Amniotic epithelial cell (primary cell): ENCODE measurements at regions not wholly inside any gene's neighbourhood (a gene's known extent, or its start where the extent isn't known, plus 50 kb on each side); places are given as distances from the start of the nearest gene placed in this dataset.

Experiments
- DNase-seq: peaks from one replicate; pipeline ENCODE4 v3.0.0-alpha.2; 2010; ENCODE audit warnings: low read depth

- no peak for DNase-seq
These were observed 434.8 kb upstream of the MKI67 start for GRCh38 chr10:128560993-128561392.

DNA sequence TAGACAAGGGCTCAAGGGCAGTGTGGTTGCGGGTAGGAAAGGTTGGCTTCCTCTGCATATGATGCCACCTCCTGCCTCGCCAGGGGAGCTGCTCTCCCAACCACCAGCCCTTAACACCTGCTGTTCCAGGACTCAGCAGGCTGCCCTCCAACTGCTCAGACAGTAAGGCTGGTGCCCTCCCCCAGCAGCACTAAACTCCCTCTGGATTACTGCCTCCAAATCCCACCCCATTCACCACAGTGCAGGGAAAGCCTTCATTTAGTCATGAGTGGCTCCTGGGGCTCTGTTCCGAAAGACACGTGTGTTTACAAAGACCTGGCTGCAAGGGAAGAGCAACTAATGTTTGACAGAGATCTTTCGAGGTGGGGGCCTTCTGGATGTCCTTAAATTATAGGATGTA is 437.2 kb upstream of the MKI67 start:
- DNase-seq = no peak

DNA sequence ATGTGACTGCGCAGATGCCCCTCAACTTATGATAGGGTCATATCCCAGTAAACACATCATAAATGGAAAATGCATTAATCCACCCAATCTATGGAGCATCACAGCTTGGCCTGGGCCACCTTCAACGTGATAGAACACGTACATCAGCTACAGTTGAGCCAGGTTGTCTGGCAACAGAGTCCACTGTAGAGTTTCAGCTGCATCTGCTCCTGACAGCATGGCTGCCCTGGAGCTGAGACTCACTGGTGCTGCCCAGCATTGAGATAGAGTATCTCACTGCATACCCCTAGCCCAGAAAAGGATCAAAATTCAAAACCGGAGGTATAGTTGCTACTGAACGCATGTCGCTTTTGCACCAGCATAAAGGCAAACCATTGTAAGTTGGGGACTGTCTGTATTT is 437.7 kb upstream of the MKI67 start:
- DNase-seq = no peak

DNA sequence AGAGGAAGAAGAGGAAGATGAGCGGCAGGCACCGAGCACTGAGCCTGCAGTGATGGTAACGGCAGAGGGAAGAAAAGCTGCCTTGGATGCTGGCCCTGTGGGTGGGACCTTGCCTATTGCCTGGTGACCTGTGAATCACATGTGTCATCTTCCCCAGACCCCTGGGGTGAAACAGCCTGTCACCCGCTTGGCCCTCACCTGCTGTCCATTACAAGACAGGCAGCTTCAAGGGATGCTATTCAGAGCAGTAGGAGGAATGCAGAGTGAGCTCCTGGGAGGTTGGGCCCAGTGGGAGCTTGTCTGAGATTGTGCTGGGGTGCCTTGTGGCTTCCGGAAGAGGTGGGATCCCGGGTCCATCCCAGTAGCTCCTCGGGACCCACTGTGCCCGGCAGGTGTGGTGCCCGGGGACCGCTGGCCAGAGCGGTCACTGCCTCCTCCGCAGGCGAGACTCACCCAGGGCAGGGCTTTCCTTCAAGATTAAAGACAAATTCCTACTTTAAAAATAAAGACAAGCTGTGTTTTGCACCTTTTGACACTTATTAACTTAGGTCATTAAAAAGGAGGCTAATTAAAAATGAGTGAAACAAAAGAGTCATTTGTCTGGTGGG is 440.2 kb upstream of the MKI67 start:
- no peak for DNase-seq

GRCh38 chr10:128567551-128567950 is 441.3 kb upstream of the MKI67 start:
- DNase-seq = no peak

DNA sequence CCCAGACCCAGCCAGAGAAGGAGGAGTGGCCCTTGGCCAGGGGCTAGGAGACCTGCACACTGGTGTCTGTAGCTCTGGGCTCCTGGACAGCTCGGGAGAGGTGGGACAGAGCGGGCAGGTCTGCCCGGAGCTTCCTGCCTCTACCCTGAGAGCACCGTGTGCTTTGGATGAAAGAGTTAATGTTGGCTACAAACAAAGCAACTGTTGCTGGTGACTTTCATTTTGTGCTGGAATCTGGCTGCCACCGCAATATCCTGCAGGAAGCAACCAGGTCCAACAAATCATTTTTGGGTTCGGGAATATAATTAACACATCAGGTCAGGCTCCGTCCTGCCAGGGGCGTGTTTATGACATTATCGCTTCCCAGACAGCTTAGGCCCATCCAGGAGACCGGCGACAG is 441.8 kb upstream of the MKI67 start:
- DNase-seq = no peak

- DNase-seq = no peak
These were observed 442.3 kb upstream of the MKI67 start for GRCh38 chr10:128568491-128568890.

DNA sequence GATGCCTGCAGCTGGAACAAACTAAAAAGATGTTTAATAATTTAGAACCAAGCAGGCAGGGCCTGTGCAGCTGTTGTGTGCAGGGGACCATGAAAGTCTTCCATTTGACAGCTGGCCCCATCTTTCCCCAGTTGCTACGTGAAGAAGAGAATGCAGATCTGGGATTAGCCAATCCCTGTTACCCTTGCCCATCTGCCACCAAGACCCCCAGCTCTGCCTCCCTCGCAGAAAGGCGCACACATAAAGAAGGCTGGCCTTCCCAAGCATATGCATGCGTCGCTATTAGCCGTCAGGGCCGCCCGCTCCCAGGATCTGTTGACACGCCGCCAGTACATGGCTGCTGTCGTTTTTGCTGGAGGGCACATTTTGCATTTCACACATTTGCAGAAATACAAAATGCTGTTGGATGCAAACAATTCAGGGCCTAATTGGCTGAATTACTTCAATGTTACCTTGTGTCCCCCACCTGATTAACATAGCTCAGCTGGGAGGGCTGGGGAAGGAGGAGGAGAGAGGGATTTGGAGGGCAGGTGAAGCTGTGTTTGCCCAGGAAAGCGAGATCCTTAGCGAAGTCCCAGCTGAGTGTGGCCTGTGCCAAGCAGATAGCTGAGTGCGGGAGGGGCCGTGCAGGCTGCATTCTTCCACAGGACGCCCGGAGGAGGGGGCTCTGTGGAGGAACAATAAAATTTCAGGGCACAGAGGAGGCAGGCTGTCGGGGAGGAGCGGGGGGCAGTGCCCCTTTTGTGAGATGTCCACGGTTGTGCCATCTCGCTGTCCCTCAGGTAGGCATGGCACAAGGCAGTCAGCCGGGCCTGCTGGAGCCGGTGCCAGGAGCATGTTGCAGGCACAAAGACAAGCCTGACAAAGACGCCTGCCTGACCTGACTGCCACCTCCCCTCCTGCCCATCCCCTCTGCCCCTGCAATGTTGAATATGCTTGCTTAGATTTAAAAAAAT is 443.0 kb upstream of the MKI67 start:
- no peak for DNase-seq

DNA sequence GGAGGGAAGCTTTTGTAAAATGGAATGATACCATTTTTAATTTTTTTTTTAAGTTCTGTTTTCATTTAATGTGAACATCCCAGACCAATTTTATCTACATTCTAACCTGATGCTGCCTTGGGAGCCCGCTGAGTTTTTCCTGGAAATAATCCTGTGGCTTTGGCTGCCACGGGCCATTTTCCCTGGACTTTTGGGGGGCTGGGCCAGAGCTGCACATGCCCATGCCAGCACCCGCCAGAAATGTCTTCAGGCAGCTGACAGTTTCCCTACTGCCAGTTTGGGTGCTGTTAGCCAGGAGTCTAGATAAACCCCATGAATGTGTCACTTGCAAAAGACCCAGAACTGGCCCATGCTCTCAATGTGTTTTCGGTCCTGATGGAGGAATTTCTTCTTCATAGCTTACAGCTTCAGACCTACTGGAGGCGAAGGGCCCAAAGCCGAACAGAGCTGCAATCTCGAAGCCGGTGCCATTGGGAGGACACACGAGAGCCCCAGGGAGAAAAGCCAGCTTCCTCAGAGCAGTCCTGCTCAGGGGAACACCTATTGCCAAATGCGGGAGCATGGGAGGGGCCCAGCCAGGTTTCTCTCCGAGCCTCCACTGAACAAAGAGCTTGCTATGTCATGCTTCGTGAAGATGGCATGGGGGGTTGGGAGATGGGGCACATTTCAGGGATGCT is 444.2 kb upstream of the MKI67 start:
- no peak for DNase-seq

GRCh38 chr10:128571071-128571470 is 444.8 kb upstream of the MKI67 start:
- no peak for DNase-seq

DNA sequence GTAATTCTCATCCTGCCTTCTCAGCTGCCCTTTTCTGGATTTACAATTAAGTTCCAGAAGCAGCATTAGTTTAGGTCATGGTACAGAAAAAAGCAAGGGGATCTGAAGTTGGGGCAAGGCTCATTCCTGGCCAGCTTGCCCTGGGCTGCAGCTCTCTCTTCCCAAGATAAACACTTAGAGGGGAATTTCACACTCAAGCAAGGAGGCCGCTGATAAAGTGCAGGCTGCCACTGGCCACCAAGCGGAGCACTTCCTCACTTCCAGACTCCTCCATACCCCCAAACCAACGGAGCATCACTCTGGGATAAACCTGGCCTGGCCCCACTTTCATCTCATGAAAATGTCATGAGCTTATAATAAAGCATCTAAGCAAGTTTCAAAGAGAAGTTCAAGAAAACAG is 445.5 kb upstream of the MKI67 start:
- no peak for DNase-seq

- DNase-seq = no peak
These were observed 446.5 kb upstream of the MKI67 start for GRCh38 chr10:128572696-128573095.

- DNase-seq = no peak
These were observed 447.1 kb upstream of the MKI67 start for GRCh38 chr10:128573281-128573845.

DNA sequence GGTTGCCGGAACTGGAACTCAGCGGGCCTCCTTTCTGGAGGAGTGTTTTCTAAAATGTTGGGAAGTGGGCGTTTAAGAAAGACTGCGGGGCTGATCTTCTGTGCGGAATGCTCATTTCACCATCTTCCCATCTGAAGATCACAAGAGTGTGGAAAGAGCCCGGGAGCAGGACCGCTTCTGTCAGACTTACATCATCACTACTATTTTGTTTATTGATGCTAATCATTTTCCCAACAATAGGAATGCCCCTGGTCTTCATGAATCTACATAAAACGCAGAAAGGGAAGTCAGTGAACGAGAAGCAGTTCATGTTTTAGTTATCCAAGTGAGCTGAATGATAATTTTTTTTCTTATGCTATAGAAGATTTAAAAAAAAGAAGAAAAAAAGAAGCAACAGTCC is 447.8 kb upstream of the MKI67 start:
- no peak for DNase-seq

DNA sequence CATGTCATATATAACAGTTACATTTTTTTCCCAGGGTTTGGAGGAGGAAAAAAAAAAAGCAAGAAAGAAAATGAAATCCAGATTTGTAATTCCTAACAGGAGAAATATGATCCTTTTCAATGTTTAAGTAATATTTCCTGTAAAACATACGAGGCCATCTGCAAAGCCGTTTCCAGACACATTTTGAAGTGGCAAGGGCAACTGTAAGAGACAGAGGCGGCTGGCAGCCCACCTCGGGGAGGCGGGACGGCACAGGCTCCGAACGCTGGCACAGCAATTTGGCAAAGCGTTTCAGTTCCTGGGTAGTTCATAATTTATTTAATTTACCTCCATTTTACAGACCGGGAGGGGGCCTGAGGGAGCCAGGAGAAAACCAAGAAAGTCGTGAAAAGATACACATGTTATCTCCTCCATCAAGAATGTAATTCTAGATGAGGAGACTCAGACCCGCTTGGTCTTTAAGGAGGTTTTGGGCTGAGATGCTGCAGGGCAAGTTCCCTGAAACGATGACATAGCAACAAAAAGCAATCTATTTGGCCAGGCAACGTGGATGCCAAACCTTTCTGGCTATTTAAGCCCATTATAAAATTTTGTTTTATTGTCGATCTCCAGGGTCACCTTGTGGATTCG is 448.5 kb upstream of the MKI67 start:
- DNase-seq = no peak

DNA sequence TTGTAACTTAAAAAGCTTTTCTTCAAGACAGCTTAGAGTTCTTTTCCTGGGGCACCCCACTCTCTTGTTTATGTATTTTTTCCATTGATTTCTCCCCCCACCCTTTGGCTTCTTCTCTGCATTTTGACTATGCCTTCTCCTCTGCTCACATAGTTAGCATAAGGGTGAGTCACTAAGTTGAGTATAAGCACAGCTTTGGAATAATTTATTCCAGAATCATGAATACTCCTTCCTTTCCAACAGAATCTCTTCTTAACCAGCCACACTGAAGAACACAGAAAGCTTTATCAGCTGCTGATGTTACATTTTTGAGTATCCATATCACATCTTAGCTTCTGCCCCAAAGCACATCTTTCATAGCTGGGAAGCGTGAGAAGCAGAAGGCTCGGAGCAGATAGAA is 449.5 kb upstream of the MKI67 start:
- no peak for DNase-seq

- DNase-seq = no peak
These were observed 450.1 kb upstream of the MKI67 start for GRCh38 chr10:128576336-128576735.

DNA sequence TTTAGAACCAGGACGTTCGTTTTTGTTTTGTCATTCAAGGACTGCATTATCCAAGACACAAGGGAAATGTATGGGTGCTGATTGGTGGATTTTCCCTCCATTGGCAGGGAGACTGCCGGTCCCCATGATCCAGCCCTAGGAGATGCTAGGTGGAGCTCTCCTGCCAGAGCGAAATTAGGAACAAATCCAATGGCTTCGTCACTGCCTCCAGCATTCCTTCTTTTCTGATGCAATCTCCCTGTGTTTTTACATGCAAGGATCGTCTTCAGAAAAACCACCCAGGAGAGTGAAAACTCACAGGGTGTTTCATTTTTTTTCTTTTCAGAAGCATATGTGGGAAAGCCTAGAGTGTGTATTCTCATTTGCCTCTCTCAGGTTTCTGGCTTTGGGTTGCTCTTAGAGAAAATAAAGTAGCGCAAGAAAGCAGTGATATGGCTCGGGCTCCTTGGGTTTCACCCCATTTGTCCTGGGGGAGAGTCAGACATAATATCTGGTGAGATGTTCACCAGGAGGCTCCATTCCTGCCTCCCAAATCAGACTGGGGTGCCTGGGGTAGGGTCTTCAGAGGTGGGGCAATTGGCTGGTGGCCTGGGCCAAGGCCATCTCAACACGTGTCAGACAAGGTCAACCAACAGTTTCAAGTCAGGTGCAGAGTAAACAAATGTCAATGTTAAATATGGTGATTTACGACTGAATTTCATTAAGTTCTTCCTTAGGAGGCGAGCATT is 450.9 kb upstream of the MKI67 start:
- no peak for DNase-seq

DNA sequence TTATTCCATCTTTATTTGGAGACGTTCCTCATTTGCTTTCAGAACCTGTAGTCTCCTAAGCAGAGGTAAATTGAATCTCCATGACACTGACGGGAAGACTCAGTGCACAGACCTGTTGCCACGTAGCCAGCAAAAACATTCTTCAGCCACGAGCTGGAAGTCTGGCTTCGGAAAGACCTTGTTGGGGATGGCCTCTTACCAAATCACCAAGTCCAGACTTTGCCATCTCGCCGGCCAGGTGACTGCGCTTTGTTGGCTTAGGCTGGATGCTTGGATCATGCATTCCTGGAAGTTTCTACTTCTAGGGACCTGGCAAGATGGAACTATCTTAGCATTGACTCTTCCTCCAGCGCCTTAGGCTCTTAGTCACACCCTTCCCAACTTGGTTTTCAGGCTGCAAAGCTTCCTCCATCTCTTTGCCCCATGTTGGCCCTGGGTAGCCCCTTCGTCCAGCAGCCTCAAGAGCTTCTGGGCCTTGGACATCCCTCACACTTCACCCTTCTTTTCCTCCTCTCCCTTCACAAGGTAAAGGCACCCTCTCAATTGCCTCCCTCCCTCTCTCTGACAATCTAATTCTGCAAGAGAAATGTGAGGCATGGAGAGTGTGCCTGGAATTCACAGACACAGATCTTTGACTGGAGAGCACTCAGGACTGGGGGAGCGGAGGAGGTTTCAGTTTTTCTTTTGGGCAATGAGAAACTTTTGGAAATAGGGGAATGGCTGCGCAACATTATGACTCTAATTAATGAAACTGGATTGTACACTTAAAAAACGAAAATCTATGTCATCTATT is 451.9 kb upstream of the MKI67 start:
- DNase-seq = no peak

DNA sequence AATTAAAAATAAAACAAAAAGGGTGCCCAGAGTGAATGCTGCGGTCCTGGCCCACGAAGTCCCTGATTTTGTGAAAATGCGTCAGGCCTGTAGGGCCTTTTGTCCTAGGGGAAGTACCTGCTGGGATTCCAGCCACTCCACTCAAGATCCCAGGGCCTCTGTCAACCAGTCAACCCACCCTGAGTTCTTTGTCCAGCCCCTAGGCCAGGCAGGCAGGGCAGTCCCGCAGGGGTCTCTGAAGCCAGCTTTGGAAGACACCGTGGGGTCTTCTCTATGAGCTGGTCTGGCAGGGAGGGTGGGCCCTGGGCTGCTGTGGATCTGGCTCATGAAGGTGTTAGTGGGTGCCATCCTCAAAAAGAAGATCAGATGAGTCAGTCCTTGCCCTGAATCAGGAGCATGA is 452.5 kb upstream of the MKI67 start:
- DNase-seq = no peak
